OCI-LY7 (cell line): ENCODE measurements at regions not wholly inside any gene's neighbourhood (a gene's known extent, or its start where the extent isn't known, plus 50 kb on each side); places are given as distances from the start of the nearest gene placed in this dataset.

Experiments
- BruUV-seq: library from RNA; stranded (reverse); fragments of 400-500 nt; replicated peaks from 2 replicates; lab custom pipeline; 2021; lab: Mats Ljungman, UMichigan
- CTCF ChIA-PET: fragments of 300-600 bp; sonication (Branson Sonifier 250); formaldehyde crosslinking; loops from one replicate; lab custom pipeline; 2022; ENCODE audit warnings: antibody characterized with exemption; ENCODE audit not compliant: unreplicated experiment; lab: Charles Lee
- POLR2A ChIA-PET: fragments of 300-600 bp; sonication (Branson Sonifier 250); formaldehyde crosslinking; loops from one replicate; lab custom pipeline; 2022; ENCODE audit warnings: antibody characterized with exemption; lab: Charles Lee
- DNase-seq: peaks from one replicate; pipeline ENCODE4 v3.0.0-alpha.2; 2015; ENCODE audit warnings: low spot score
- H2AFZ ChIP-seq: fragments of 200-600 bp; sonication (generic), shearing (Covaris generic); 2 replicates; pipeline ENCODE4 v1.6.1; 2014; ENCODE audit warnings: mild to moderate bottlenecking, antibody characterized with exemption, low read length, moderate library complexity
- H3K27ac ChIP-seq: fragments of 200-600 bp; sonication (generic); 2 replicates; pipeline ENCODE4 v1.5.1; 2014; ENCODE audit warnings: mixed run types, low read depth, mild to moderate bottlenecking, moderate library complexity, low read length, inconsistent platforms; ENCODE audit not compliant: poor library complexity, severe bottlenecking
- H3K36me3 ChIP-seq: fragments of 200-600 bp; sonication (generic); 2 replicates; pipeline ENCODE4 v1.6.1; 2014; ENCODE audit warnings: mild to moderate bottlenecking, antibody characterized with exemption, low read length, moderate library complexity, mixed read lengths; ENCODE audit not compliant: insufficient read depth
- H3K4me1 ChIP-seq: fragments of 200-600 bp; sonication (generic); 2 replicates; pipeline ENCODE4 v1.5.1; 2014; ENCODE audit warnings: mild to moderate bottlenecking, low read length; ENCODE audit not compliant: insufficient read depth, poor library complexity, severe bottlenecking
- H3K4me2 ChIP-seq: fragments of 200-600 bp; sonication (generic); 2 replicates; pipeline ENCODE4 v1.6.1; 2014; ENCODE audit warnings: mild to moderate bottlenecking, low read length
- H3K4me3 ChIP-seq: fragments of 200-600 bp; sonication (generic); 2 replicates; pipeline ENCODE4 v1.5.1; 2014; ENCODE audit warnings: mild to moderate bottlenecking, low read depth, low read length; ENCODE audit not compliant: poor library complexity, severe bottlenecking
- H3K79me2 ChIP-seq: fragments of 200-600 bp; sonication (generic); 2 replicates; pipeline ENCODE4 v1.6.1; 2016; ENCODE audit warnings: low read depth, mild to moderate bottlenecking, low read length, moderate library complexity, mixed read lengths; ENCODE audit not compliant: insufficient read depth
- H3K9me2 ChIP-seq: fragments of 200-600 bp; sonication (generic); 2 replicates; pipeline ENCODE4 v1.6.1; 2016; ENCODE audit warnings: mild to moderate bottlenecking, low read length, mixed read lengths; ENCODE audit not compliant: insufficient read depth
- H3K9me3 ChIP-seq: fragments of 200-600 bp; sonication (generic); 2 replicates; pipeline ENCODE4 v1.6.1; 2014; ENCODE audit warnings: mild to moderate bottlenecking, mixed run types, low read length, mixed read lengths
- H4K20me1 ChIP-seq: fragments of 200-600 bp; sonication (generic); 2 replicates; pipeline ENCODE4 v1.6.1; 2014; ENCODE audit warnings: mild to moderate bottlenecking, antibody characterized with exemption, low read length, moderate library complexity, mixed read lengths; ENCODE audit not compliant: insufficient read depth
- EZH2phosphoT487 ChIP-seq: fragments of 200-600 bp; sonication (generic); IDR thresholded peaks from 2 replicates; pipeline ENCODE4 v1.6.1; 2018; ENCODE audit warnings: low read depth, borderline replicate concordance, mild to moderate bottlenecking, mixed run types, antibody characterized with exemption, low read length, moderate library complexity, mixed read lengths
- intact Hi-C: fragments of 100-400 bp; cut with micrococcal nuclease; formaldehyde crosslinking; loops from one replicate; pipeline ENCODE4 v1.10.0; 2022; ENCODE audit not compliant: unreplicated experiment
- TF ChIP-seq, protein P1 (sequence below): fragments of 200-600 bp; sonication (generic); conservative IDR thresholded peaks from 2 replicates; pipeline ENCODE4 v1.5.1; 2014; ENCODE audit warnings: mild to moderate bottlenecking, antibody characterized with exemption, low read length, moderate library complexity, mixed read lengths

DNA sequence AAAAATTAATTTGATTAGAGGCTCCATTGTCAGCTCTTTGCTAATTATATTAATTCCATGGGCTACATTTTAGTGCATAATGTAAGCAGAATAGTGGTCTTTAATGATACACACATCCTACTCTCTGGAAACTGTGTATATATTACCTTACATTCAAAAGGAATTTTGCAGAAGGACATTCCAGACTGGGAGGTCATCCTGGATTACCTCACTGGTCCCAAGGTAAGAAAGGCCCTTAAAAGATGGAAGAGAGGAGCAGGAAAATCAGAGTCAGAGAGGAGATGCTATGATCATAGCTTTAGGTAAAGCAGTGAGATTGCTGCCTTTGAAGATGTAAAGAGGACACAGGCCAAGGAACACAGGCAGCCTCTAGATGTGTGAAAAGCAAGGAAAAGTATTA lies 1180.8 kb downstream of the CDH12 start:
- ChIA-PET POLR2A (no interaction called here), CTCF (no interaction called here)
- Histone ChIP-seq H3K4me1 (no peaks in the 10 kb centered on the region), H3K4me3 (no peak overlapping the region), H3K9me3 (no peaks in the 10 kb centered on the region), H3K4me2 (no peak overlapping the region), H3K9me2 (no peaks in the 10 kb centered on the region), H4K20me1 (no peaks in the 10 kb centered on the region), H3K36me3 (no peaks in the 10 kb centered on the region), H3K27ac (no peak overlapping the region), H3K79me2 (no peaks in the 10 kb centered on the region), H2AFZ (no peak overlapping the region)
- no TSS peak for BruUV-seq
- no peak for DNase-seq
- TF ChIP-seq, protein P1, sequence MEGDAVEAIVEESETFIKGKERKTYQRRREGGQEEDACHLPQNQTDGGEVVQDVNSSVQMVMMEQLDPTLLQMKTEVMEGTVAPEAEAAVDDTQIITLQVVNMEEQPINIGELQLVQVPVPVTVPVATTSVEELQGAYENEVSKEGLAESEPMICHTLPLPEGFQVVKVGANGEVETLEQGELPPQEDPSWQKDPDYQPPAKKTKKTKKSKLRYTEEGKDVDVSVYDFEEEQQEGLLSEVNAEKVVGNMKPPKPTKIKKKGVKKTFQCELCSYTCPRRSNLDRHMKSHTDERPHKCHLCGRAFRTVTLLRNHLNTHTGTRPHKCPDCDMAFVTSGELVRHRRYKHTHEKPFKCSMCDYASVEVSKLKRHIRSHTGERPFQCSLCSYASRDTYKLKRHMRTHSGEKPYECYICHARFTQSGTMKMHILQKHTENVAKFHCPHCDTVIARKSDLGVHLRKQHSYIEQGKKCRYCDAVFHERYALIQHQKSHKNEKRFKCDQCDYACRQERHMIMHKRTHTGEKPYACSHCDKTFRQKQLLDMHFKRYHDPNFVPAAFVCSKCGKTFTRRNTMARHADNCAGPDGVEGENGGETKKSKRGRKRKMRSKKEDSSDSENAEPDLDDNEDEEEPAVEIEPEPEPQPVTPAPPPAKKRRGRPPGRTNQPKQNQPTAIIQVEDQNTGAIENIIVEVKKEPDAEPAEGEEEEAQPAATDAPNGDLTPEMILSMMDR: no peak
- no peak for TF ChIP-seq EZH2phosphoT487
- intact Hi-C loops: no loop called here

DNA sequence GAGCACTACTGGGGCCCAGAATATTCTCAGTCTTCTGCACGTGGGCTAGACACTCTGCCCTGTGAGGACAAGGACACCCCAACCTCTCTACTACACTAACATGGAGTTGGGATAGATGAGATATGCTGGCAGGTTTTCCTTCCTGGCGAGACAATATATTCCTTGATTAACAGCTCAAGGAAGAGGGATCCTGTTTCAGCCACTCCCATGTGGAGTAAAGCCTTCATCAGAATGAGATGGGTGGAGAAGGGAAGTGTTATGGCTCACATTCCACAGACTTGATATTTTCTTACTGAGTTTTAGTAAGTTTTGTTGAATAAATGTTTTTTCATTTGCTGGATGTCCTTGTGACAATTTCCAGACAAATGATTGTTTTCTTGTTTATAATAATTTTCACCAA lies 1187.6 kb downstream of the CDH12 start:
- Histone ChIP-seq H3K4me1 (no peaks in the 10 kb centered on the region), H2AFZ (no peak overlapping the region), H3K4me3 (no peak overlapping the region), H3K79me2 (no peaks in the 10 kb centered on the region), H3K4me2 (no peak overlapping the region), H3K36me3 (no peaks in the 10 kb centered on the region), H4K20me1 (no peaks in the 10 kb centered on the region), H3K9me3 (no peaks in the 10 kb centered on the region), H3K9me2 (no peaks in the 10 kb centered on the region), H3K27ac (no peak overlapping the region)
- no peak for TF ChIP-seq EZH2phosphoT487
- TF ChIP-seq, protein P1: no peak
- ChIA-PET CTCF (interaction anchor here (0.6 kb wide), 1 partner anchor 1284 kb away, joined by 3 read pairs; no protein-coding TSS in a partner anchor), POLR2A (no interaction called here)
- intact Hi-C loops: no loop called here
- DNase-seq: no peak
- BruUV-seq: no TSS peak

- Histone ChIP-seq H3K4me1 (no peaks in the 10 kb centered on the region), H3K4me2 (no peak overlapping the region), H4K20me1 (no peaks in the 10 kb centered on the region), H2AFZ (no peak overlapping the region), H3K79me2 (no peaks in the 10 kb centered on the region), H3K9me3 (no peaks in the 10 kb centered on the region), H3K4me3 (no peak overlapping the region), H3K9me2 (no peaks in the 10 kb centered on the region), H3K36me3 (no peaks in the 10 kb centered on the region), H3K27ac (no peak overlapping the region)
- DNase-seq: no peak
- TF ChIP-seq, protein P1: peak; percentile 47; the same call in 1 of the 2 replicates
- no peak for TF ChIP-seq EZH2phosphoT487
- ChIA-PET POLR2A (no interaction called here), CTCF (no interaction called here)
- BruUV-seq: no TSS peak
- intact Hi-C loops: no loop called here
These were observed 1190.1 kb downstream of the CDH12 start for GRCh38 chr5:21663082-21663481.
